CMK (cell line): ENCODE measurements at regions not wholly inside any gene's neighbourhood (a gene's known extent, or its start where the extent isn't known, plus 50 kb on each side); places are given as distances from the start of the nearest gene placed in this dataset.

Source experiments
- DNase-seq: peaks from one replicate; pipeline ENCODE4 v3.0.0-alpha.2; 2010; ENCODE audit warnings: low read depth

DNA sequence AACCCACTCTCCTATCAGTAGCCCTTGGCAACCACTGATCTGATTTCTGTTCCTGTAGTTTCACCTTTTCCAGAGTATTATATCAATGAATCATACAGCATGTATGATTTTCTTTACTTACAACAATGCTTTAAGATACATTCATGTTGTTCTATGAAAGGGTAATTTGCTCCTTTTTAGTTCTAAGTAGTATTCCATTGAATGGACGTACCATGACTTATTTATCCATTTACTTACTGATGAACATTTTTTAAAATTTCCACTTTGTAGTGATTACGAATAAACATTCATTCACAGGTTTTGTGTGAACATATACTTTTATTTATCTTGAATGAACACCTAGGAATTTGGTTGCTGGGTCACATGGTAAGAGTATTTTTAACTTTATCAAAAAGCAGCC lies 620.8 kb downstream of the HTR1A start:
- no peak for DNase-seq

DNA sequence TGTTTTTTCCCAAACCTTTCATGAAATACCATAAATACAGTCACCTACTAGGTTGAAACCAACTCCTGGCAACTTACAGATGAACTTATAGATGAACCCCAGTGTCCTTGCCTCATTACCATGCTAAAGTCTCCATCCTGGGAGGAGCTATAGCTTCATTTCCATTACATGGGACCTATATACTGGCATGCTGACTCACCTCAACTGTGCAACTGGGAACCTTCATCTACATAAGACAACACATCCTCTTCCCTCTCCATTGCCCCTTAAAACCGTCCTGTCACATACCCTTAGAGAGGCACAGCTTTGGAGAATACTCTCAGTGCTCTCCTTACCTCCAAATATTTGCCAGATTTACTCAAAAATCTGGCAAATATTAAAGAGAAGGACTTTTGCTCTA lies 638.3 kb downstream of the HTR1A start:
- DNase-seq: no peak

DNA sequence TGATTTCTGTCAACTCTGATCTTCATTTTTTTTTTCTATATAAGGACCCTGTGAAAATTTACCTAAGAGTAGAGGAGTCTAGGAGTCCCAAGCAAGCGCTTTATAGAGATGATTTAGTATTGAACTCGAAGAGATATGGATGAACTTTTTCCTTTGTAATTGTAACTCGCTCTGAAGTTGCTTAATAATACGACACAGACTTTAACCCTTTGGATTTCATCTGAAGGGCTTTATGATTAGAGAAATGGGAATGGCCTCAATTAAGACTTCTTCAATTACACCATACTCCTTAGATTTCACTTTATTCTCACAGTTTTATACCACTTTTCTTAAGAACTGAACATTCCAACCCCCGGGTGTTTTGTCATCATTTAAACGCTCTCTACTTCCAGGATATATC lies 647.7 kb downstream of the HTR1A start:
- DNase-seq: no peak

DNA sequence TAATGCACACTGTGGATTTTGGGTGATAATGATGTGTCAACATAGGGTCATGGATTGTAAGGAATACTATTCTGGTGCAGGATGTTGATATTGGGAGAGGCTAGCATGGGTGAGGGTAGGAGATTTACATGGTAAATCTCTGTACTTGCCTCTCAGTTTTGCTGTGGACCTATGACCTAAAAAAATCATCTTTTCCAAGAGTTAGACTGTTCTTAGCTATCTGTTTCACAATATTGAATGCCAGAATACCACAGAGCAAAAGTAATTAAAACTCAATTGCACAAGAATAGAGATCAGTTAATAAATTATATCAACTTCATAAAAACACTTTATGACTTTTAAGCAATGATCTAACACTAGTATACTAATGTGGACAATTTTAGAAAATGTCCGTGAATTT lies 651.6 kb downstream of the HTR1A start:
- DNase-seq: no peak

DNA sequence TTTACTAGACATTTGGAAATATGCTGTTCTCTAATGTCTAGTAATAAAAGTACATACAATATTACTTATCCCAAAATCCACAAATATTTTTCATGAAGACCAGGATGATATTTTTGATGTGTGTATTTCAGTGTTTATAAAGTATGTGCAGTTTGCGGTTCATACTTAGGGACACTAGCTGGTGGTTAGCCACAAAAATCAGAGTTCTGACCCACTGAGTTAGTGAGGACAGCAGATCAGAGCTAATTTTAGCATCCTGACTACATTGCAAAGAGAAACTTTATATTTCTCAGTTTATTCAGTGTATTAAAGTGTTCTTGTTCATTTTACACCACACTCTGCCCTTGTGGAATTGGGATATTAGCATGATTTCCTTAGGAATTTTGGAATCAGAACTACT lies 655.3 kb downstream of the HTR1A start:
- no peak for DNase-seq

- DNase-seq: no peak
Observed at GRCh38 chr5:63293317-63293716, 668.9 kb downstream of the HTR1A start.

DNA sequence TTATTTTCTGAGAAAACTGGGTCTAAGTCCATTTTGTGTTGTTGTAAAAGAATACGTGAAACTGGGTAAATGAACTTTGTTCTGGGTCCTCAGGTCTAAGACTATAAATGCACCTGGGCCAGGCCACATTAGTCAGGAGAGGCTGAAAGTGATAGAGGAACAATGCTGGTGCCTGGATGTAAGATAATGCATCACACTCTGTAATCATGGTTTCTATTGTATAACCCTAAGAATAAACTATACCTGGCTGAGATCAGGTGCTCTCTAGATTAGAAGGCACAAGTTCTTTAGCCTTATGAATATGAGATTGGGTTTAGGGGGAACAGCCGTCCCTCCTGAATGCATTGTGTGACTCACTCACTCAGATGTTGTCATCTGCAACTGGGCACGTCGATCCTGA lies 675.5 kb downstream of the HTR1A start:
- DNase-seq: no peak

- DNase-seq: no peak
Observed at GRCh38 chr5:63263411-63263810, 684.8 kb downstream of the LRRC70 start.

GRCh38 chr5:63262185-63262981 lies 683.8 kb downstream of the LRRC70 start:
- DNase-seq: no peak

- no peak for DNase-seq
Observed at GRCh38 chr5:63261695-63262094, 683.1 kb downstream of the LRRC70 start.

DNA sequence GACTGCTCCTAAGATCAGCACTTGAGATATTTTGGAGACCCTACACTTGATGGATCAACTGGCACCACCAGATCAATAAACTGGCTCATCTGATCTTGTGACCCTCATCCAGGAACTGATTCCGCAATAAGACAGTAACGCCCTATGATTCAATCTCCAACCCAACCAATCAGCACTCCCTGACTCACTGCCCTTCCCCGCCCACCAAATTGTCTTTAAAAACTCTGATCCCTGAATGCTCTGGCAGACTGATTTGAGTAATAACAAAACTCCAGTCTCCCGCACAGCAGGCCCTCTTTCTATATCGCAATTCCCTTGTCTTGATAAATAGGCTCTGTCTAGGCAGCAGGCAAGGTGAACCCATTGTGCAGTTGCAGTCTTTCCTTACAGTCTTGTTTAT lies 677.0 kb downstream of the LRRC70 start:
- DNase-seq: no peak

DNA sequence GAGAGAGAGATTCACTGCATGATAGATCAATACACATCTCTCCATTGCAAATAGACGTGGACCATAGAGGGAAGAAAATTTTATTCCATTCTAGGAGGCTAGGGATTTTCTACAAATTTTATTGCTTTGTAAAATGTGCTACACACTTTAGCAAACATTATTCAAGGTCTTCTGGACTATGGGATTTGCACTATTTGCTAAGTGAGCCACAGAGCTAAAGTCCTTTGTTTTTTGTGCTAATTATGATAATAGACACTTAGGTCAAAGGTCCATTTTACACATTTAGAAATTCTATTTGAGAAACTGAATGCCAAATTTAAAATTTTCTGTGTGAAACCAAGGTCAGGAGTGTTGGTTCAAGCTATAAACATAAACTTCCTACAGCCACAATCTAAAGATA lies 672.3 kb downstream of the LRRC70 start:
- DNase-seq: no peak

GRCh38 chr5:63249960-63250359 lies 671.3 kb downstream of the LRRC70 start:
- DNase-seq: no peak

DNA sequence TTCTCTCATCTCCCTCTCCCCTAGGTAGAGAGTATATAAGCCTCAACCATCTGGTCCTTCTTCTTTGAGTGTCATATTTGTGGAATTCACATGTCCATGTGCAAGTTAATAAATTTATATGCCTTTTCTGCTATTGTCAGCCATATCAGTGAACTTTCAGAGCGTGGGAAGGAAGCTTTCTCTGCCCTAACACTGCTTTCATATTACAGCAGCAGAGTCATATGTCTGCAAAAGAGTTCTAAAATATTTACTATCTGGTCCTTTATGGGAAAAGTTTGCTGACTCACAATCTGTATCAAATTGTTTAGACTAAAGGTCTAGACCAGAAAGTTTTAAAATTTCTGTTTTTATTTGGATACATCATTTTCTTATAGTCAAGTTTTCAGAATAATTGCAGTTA lies 669.0 kb downstream of the LRRC70 start:
- no peak for DNase-seq

GRCh38 chr5:63245271-63245670 lies 666.7 kb downstream of the LRRC70 start:
- no peak for DNase-seq

DNA sequence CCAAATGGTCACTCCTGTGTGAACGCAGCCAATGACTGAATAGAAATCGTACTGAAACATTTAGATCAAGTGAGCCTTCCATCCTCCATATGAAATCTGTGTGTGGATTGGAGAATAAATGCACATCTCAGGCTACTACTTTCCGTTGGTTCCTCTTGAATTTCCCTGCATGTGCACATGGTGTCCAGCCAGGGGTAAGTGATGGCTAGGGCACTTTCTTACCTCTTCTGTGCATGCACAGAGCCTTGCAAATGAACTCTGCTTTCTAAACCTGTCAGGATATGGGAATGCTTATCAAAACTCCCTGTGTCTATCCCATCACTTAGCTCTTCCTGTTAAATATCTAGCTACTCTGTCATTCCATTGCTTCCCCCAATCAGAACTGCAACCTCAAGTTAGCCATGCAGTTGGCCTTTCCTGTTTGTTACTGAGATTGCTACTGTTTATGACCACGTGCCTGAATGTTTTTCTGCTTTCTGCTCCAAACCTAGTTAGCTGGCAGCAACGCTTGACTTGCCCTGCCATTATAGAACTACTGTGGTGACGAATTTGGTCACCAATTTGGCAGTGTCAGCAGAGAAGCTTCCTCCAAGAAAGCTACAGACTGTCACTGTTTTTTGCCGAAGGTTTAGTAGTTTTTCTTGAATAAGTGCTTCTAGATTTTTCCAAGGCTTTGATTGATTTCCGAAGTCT lies 661.6 kb downstream of the LRRC70 start:
- DNase-seq: no peak

GRCh38 chr5:63233911-63234310 lies 655.3 kb downstream of the LRRC70 start:
- DNase-seq: no peak

GRCh38 chr5:63233361-63233760 lies 654.7 kb downstream of the LRRC70 start:
- no peak for DNase-seq

DNA sequence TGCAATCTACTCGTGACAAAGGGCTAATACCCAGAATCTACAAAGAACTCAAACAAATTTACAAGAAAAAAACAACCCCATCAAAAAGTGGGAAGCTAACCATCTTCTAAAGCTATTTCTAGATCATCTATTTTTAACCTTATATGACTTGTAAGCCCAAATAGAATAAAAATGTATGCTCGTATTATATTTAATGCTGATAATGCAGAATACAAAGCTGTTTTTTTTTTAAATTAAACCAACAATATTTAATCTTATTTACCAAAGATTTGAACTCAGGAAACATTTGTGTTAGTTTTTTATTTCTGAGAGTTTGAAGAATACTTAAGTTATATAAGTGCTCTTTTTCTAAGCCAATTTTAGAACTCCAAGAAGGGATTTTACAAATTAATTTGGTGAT lies 652.1 kb downstream of the LRRC70 start:
- DNase-seq: no peak

DNA sequence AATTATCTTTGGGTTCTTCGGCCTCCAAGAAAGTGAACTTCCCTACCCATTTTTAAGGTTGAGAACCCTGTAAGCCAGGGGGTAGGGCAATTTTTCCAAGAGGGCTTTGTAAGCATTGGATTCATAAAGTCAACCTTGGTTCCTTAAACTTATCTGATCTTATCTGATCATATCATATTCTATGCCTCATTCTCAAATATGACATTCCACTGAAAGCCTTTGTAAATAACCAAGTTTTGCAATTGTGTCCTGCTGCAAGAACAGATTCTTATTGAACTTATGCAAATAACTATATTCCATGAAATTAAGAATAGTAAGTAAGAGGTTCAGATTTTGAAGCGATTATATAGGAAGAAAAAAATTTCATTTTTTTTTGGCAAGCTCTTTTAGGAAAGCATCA lies 649.5 kb downstream of the LRRC70 start:
- no peak for DNase-seq

GRCh38 chr5:63220244-63220643 lies 641.6 kb downstream of the LRRC70 start:
- no peak for DNase-seq

- no peak for DNase-seq
Observed at GRCh38 chr5:63217422-63217821, 638.8 kb downstream of the LRRC70 start.

DNA sequence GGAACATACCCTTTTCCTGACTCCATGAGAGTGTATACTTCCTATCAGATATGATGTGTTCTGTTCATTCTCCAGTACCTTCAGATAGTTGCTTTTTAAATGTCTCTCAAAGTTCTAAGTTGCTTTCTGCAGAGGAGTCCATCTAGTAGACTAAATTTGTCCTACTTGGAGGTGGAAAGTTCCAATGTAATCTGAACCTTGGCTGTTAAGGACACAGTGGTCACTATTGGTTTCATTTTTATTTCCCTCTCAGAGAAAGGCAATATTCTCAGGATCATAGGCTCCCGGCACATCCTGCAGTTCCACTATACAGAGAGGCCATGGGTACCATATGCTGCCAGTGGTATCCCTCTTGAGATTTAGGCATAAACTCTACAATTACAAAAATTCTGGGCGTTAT lies 634.6 kb downstream of the LRRC70 start:
- DNase-seq: no peak
